ENCODE measurements at regions not wholly inside any gene's neighbourhood (a gene's known extent, or its start where the extent isn't known, plus 50 kb on each side); places are given as distances from the start of the nearest gene placed in this dataset.

GRCh38 chr2:143901185-143901842 lies 618.6 kb downstream of the ZEB2 start:
- Histone ChIP-seq H3F3A (ENCODE audit: low read depth) (peaks cover 2% of the 10 kb centered on the region), H3K79me2 (ENCODE audit: low read depth) (no peaks in the 10 kb centered on the region), H3K4me1 (peaks cover 6% of the 10 kb centered on the region), H4K20me1 (ENCODE audit: low read depth) (no peaks in the 10 kb centered on the region), H3K9ac (no peak overlapping the region), H3K27ac (no peak overlapping the region), H3K36me3 (no peaks in the 10 kb centered on the region), H3K9me3 (ENCODE audit: low read depth) (no peaks in the 10 kb centered on the region), H3K27me3 (no peaks in the 10 kb centered on the region), H3K4me3 (no peak overlapping the region), H3K4me2 (no peak overlapping the region), H2AFZ (replicated peaks) (no peak overlapping the region)
- H3K27me3 Mint-ChIP-seq (ENCODE audit: insufficient read depth, low read depth): no peaks in the 10 kb centered on the region
- no peak for DNase-seq (ENCODE audit: low spot score)
- no peaks in the 10 kb centered on the region for H3K36me3 Mint-ChIP-seq
- H3K4me1 Mint-ChIP-seq: no peaks in the 10 kb centered on the region
- H3K4me3 Mint-ChIP-seq: no peak overlapping the region
- TF ChIP-seq EZH2 (IDR thresholded peaks at IDR 0.05): no peak
- TF ChIP-seq EZH2phosphoT487 (IDR thresholded peaks at IDR 0.05): no peak
- TF ChIP-seq CTCF (IDR thresholded peaks at IDR 0.05): no peak
- no peak overlapping the region for H3K27ac Mint-ChIP-seq
- no peaks in the 10 kb centered on the region for H3K9me3 Mint-ChIP-seq

GRCh38 chr2:143899987-143900386 lies 619.9 kb downstream of the ZEB2 start:
- H3K9ac ChIP-seq: no peak overlapping the region
- H3K27ac Mint-ChIP-seq: no peak overlapping the region

GRCh38 chr2:143893371-143893770 lies 626.5 kb downstream of the ZEB2 start:
- peak overlapping the region; percentile 34 for H3K4me2 ChIP-seq

More at GRCh38 chr2:143899987-143900386, 619.9 kb downstream of the ZEB2 start:
- Histone ChIP-seq H3K9me3 (ENCODE audit: low read depth) (no peaks in the 10 kb centered on the region), H4K20me1 (ENCODE audit: low read depth) (no peaks in the 10 kb centered on the region), H3F3A (ENCODE audit: low read depth) (no peaks in the 10 kb centered on the region), H2AFZ (replicated peaks) (no peak overlapping the region), H3K27ac (no peak overlapping the region), H3K36me3 (no peaks in the 10 kb centered on the region), H3K4me1 (no peaks in the 10 kb centered on the region), H3K27me3 (no peaks in the 10 kb centered on the region), H3K79me2 (ENCODE audit: low read depth) (no peaks in the 10 kb centered on the region), H3K4me2 (no peak overlapping the region), H3K4me3 (no peak overlapping the region)
- no peaks in the 10 kb centered on the region for H3K36me3 Mint-ChIP-seq
- TF ChIP-seq EZH2phosphoT487 (IDR thresholded peaks at IDR 0.05) (no peak), CTCF (IDR thresholded peaks at IDR 0.05) (no peak), EZH2 (IDR thresholded peaks at IDR 0.05) (no peak)
- no peak for DNase-seq (ENCODE audit: low spot score)
- H3K27me3 Mint-ChIP-seq (ENCODE audit: insufficient read depth, low read depth): no peaks in the 10 kb centered on the region
- H3K9me3 Mint-ChIP-seq: no peaks in the 10 kb centered on the region
- H3K4me3 Mint-ChIP-seq: no peak overlapping the region
- H3K4me1 Mint-ChIP-seq: no peaks in the 10 kb centered on the region

More at GRCh38 chr2:143893371-143893770, 626.5 kb downstream of the ZEB2 start:
- Histone ChIP-seq H3F3A (ENCODE audit: low read depth) (peaks cover 44% of the 10 kb centered on the region), H4K20me1 (ENCODE audit: low read depth) (no peaks in the 10 kb centered on the region), H3K79me2 (ENCODE audit: low read depth) (no peaks in the 10 kb centered on the region), H3K9ac (no peak overlapping the region), H3K36me3 (no peaks in the 10 kb centered on the region), H3K9me3 (ENCODE audit: low read depth) (no peaks in the 10 kb centered on the region), H3K4me3 (no peak overlapping the region), H2AFZ (replicated peaks) (no peak overlapping the region), H3K27ac (peak overlapping the region; percentile 49), H3K4me1 (peaks cover 43% of the 10 kb centered on the region), H3K27me3 (no peaks in the 10 kb centered on the region)
- Mint-ChIP-seq H3K9me3 (no peaks in the 10 kb centered on the region), H3K36me3 (no peaks in the 10 kb centered on the region), H3K27me3 (ENCODE audit: insufficient read depth, low read depth) (peaks cover 3% of the 10 kb centered on the region), H3K4me3 (no peak overlapping the region), H3K4me1 (peaks cover 30% of the 10 kb centered on the region), H3K27ac (peak overlapping the region; percentile 13)
- TF ChIP-seq CTCF (IDR thresholded peaks at IDR 0.05) (no peak), EZH2phosphoT487 (IDR thresholded peaks at IDR 0.05) (no peak), EZH2 (IDR thresholded peaks at IDR 0.05) (no peak)
- peak; percentile 21 for DNase-seq (ENCODE audit: low spot score)

Data from neural progenitor cell (in vitro differentiated cells).